Inferior parietal cortex (tissue), 1 donor: ENCODE measurements at regions not wholly inside any gene's neighbourhood (a gene's known extent, or its start where the extent isn't known, plus 50 kb on each side); places are given as distances from the start of the nearest gene placed in this dataset.
"Not testable (repeated sequence)": the region's sequence is repeated elsewhere in the genome, so short reads cannot be mapped to it uniquely, and the experiment has no call there.

ENCODE experiments used
- DNase-seq: peaks from one replicate; pipeline ENCODE4 v3.0.0-alpha.2; 2016; ENCODE audit errors: extremely low spot score

DNA sequence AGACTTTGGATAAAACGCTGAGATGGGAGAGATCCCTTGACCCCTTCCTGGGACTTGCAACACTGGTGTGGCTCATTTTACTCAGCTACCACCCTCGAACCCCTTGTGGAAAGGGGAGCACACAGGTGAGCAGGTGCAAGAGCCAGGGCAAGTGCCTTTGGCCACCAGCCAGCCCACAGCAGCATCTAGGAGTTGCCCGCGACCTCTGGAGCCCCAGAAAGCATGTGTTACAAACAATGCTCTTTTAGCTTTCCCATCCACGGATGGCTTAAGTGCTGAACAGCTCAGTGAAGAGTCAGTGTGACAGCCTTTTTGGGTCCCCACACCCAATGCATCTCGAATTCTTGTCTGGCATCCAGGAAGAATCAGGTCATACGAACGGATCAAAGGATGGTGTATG is 197.8 kb downstream of the MEMO1 start:
- DNase-seq, result no peak

DNA sequence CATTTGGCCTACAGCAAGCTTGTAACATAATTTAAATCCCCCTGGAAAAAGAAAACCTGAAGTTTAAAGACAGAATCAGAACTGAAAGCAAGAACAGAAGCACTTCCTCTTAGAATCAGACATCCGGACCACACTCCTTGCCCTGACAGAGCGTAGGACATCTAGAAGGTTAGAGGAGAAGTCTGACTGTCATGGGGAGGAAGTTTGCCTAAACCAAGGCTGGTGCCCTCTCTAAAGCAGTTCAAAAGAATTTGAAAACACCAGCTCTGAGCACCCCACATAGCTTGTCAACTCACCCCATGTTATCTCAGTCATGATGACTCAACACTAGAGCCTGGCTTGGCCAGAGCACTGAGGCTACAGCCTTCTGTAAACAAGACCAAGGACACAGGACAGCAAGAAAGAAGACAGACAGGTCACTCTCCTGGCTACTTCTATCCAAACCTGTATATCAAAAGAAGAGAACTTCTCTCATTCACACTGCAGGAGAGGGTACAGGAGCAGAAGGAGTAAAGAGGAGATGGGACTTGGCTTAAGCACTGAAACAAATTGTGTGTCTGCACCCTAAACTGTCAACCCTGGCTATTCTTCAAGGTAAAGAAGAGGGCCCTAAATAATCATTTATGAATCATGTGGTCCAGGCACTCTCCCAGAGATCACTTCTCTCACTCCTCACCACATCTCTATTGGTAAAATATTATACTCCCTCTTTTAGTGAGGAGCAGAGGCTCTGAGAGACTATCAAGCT is 198.6 kb downstream of the MEMO1 start:
- DNase-seq, result peak; percentile 15

DNA sequence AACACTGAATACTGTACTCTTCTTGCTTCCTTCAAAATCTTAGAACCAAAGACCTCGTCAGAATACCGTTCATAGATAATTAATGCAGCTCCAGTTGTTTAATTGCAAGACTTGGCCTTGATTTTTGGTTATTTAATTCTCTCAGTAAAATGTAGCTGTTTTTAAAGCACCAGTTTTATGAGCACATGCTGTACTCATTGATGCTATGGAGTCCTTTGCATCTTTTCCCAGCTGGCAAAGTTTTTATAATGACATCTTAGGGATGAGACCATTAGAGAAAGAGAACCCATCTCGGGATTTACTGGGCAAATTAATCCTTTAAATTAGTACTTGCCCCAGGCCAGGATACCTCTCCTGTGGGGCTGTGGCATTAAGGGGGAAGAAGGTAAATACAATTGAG is 199.3 kb downstream of the MEMO1 start:
- no peak for DNase-seq

DNA sequence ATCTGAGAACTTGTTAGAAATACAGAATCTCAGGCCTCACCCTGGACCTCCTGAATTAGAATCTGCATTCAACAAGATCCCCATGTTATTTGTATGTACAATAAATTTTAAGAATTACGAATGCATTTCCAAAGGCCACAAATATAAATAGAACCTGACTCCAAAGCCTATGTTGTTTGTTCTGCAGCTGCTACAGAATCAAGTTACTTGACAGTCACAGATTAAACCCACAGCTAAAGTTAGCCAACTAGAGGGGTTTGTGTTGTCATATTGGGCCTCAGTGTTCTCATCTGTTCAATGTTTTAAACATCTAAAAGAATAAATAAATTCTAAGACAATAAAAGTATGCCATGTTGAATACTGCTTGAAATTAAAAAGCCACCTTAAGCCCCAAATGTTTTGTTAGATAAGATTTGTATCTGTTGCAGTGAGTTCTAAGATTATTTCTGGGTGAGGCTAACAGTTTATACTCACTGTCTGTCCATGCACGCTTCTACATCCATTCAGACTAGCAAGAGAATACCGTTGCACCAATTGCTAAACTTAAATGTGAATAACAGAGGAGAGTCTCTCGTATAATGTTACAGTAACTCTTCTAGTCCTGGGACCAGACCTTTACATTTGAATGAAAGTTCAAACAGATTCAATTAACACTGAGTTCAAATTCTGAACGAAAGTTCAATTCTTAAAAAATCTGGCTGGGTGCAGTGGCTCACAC is 200.4 kb downstream of the MEMO1 start:
- DNase-seq, result no peak

DNA sequence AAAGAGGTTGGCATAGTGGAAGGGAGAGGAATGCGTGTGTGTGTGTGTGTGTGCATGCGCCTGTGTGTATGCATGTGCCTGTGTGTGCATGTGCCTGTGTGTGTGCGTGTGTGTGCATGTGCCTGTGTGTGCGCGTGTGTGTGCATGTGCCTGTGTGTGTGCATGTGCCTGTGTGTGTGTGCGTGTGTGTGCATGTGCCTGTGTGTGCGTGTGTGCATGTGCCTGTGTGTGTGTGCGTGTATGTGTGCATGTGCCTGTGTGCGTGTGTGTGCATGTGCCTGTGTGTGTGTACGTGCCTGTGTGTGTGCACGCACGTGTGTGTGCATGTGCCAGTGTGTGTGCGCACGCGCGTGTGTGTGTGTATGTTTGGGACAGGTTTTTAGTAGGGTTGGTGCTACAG is 205.1 kb downstream of the MEMO1 start:
- no peak for DNase-seq

DNA sequence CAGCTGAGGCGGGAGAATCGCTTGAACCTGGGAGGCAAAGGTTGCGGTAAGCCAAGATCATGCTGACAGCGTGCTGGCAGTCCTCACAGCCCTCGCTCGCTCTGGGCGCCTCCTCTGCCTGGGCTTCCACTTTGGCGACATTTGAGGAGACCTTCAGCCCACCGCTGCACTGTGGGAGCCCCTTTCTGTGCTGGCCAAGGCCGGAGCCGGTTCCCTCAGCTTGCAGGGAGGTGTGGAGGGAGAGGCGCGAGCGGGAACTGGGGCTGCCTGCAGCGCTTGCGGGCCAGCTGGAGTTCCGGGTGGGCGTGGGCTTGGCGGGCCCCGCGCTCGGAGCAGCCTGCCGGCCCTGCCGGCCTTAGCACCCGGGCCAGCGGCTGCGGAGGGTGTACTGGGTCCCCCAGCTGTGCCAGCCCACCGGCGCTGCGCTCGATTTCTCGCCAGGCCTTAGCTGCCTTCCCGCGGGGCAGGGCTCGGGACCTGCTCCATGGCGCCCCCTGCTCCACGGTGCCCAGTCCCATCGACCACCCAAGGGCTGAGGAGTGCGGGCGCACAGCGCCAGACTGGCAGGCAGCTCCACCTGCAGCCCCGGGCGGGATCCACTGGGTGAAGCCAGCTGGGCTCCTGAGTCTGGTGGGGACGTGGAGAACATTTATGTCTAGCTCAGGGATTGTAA is 207.2 kb downstream of the MEMO1 start:
- not testable (repeated sequence) for DNase-seq

DNA sequence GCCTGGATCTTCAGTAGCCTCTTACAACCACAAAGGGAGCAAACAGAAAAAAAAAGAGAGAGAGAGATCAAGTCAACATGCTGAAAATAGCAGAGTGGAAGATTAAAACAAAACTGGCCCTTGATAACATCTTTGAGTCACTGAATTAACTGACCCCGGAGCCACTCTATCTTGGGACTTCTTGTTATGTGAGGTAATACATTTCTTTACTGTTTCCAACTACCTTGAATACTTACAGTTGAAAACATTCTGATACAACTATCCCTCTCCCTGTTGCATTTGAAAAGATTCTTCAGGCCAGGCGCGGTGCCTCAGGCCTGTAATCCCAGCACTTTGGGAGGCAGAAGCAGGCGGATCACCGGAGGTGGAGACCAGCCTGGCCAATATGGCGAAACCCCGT is 208.1 kb downstream of the MEMO1 start:
- no peak for DNase-seq

DNA sequence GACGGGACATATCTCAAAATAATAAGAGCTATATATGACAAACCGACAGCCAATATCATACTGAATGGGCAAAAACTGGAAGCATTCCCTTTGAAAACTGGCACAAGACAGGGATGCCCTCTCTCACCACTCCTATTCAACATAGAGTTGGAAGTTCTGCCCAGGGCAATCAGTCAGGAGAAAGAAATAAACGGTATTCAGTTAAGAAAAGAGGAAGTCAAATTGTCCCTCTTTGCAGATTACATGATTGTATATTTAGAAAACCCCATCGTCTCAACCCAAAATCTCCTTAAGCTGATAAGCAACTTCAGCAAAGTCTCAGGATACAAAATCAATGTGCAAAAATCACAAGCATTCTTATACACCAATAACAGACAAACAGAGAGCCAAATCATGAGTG is 211.5 kb downstream of the MEMO1 start:
- not testable (repeated sequence) for DNase-seq

DNA sequence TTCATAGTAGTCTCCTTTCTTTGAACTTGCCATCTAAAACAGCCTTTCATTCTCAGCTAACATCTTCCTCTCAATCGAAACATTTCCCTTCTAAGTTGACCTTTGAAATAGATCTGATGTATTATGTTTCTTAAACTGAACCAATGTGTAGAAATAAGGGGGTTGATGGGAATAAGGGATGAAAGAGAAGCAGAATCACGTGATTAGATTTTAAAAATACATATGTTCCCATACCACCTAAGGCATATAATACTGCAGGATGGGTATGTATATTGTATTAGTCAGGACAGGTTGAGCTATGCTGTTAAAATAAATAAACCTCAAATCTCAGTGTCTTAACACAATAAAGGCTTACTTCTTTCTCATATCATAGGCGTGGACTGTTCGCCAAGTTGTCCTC is 207.5 kb upstream of the SRD5A2 start:
- no peak for DNase-seq

DNA sequence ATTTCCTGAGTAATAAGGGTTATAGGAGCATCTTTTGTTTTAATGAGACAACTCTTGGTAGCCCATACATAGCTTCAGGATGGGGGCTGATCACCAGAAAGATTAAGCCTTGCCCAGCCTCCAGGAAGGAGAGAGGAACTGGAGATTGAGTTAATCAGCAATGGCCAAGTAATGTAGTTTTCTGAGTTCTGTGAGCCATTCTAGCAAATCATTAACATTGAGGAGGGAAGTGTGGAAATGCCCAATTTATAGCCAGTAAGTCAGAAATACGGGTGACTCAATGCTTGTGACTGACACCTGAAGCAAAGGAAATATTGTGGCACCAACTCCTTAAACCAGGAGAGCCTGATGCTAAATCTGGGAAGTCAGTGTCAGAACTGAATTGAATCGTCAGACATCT is 205.1 kb upstream of the SRD5A2 start:
- no peak for DNase-seq

DNA sequence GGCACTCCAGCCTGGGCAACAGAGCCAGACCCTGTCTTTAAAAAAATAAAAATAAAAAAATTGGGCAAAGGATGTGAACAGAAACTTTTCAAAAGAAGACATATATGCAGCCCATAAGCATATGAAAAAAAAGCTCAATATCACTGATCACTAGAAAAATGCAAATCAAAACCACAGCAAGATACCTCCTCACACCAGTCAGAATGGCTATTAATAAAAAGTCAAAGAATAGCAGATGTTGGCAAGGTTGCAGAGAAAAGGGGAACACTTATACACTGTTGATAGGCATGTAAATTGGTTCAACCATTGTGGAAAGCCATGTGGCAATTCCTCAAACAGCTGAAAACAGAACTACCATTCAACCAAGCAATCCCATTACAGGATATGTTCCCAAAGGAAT is 204.1 kb upstream of the SRD5A2 start:
- no peak for DNase-seq

DNA sequence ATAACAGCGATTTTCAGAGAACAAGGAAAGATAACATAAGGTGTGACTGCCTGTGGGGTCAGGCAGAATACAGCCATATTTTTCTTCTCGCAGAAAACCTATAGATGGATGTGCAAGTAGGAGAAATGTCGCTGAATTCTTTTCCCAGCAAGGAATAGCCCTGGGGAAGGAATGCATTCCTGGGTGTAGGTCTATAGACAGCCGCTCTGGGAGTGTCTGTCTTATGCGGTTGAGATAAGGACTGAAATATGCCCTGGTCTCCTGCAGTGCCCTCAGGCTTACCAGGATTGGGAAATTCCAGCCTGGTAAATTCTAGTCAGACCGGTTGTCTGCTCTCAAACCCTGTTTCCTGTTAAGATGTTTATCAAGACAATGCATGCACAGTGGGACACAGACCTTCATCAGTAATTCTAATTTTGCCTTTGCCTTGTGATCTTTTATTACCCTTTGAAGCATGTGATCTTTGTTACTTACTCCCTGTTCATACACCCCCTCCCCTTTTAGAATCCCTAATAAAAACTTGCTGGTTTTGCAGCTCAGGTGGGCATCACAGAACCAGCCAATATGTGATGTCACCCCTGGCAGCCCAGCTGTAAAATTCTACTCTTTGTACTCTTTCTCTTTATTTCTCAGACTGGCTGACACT is 202.8 kb upstream of the SRD5A2 start:
- DNase-seq, result not testable (repeated sequence)

DNA sequence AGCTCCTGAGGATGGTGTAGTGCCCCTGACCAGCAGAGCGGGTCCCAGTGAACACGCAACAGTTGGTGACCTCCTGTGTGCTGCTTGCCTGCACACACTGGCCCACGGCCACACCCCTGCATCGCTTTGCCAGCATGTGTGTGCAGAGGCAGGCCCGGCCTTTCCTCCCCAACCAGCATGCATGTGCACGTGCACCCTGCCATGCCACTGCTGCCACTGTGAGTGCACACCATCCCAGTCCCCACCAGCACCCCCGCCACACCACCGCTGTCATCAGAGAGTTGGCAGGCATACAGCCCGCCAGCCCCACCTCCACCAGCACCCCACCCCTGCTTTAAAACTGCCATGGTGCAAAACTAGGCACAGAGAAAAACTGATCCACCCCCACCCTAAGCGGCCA is 197.4 kb upstream of the SRD5A2 start:
- DNase-seq, result no peak

DNA sequence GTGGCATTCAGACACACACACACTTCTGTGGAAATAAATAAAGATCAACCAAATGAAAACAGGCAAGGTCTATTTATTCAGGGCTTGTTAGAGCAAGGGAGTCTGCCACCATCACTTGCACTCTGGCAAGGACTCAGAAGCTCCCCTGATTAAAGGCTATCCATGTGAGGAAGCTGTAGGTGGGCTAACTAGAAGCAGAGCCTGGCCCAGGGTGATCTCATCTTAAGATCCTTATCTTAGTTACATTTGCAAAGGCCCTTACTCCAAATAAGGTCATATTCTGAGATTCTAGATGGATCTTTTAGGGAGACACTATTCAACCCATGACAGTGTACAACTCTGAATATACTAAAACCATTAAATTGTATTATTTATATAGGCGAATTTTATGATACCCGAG is 190.0 kb upstream of the SRD5A2 start:
- no peak for DNase-seq

DNA sequence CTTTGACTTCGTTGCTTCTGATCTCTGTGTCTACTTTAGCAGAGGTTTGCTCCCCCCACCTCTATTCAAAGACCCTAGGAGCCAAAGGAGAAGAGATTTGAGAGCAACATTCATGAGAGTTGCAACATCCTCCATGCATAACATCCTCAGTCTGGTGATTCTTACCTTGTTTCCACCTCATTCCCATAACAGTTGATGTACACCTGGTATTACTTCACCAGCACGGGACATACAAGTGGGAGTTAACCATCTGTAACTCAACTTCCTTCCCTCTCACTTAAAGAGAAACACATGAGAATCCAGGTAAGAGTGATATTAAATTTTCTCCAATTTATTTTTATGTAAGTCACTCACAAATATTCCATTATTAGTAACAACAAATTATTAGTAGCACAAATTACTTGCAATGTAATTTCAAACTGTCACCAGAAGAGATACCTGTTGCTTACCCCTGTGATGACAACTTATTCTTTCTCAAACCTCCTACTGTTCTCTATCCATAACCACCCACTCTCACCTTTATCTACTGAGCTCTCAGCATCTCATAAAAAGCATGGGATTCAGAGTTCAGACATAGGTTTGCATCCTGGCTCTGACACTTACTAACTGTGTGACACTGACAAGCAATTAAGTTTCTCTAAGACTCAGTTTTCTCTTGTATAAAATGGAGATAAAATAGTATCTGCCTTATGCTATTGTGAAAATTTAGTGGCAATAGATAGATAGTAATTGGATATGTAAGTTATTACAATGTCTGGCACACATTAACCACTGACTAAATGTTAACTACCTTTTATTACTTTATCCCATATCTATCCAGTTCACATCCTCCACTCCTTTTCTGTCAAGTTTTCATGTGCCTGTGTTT is 184.6 kb upstream of the SRD5A2 start:
- DNase-seq, result no peak

DNA sequence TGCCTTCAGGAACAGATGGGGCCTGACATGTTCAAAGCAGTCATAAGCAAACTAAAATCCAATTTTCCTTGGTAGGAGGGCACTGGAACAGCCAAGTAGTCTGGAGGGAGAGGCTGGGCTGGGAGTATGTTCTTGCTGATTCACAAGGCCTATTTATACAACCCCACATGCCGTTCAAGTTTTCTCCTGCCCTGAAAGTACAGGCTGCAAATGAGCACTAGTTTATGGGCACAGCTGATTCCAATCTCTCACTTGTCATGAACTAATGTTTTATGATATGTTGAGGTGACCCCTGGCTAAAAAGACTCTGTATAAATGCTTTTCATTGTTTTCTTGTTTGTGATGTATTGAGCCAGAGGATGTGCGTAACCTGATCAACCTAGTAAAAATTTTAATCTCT is 183.4 kb upstream of the SRD5A2 start:
- no peak for DNase-seq

DNA sequence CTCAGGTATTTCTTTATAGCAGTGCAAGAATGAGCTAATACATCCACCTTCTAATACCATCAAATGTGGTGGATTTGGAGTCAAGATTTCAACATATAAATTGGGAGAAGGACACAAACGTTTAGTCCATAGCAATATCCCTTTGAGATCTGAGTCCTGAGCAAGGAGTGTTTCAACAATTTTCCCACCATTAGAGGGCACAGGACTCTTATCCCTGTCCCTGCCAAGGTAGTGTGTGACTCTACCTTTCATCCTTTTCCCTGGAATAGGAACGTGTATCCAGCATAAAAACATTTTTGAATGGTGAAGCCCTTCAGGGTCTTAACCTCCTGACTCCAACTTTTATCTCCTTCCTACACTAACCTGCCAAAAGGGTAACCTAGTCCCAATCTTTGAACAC is 181.3 kb upstream of the SRD5A2 start:
- DNase-seq, result no peak

DNA sequence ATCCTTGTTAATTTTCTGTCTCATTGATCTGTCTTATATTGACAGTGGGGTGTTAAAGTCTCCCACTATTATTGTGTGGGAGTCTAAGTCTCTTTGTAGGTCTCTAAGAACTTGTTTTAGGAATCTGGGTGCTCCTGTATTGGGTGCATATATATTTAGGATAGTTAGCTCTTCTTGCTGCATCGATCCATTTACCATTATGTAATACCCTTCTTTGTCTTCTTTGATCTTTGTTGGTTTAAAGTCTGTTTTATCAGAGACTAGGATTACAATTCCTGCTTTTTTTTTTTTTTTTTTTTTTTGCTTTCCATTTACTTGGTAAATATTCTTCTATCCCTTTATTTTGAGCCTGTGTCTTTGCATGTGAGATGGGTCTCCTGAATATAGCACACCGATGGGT is 176.6 kb upstream of the SRD5A2 start:
- not testable (repeated sequence) for DNase-seq

DNA sequence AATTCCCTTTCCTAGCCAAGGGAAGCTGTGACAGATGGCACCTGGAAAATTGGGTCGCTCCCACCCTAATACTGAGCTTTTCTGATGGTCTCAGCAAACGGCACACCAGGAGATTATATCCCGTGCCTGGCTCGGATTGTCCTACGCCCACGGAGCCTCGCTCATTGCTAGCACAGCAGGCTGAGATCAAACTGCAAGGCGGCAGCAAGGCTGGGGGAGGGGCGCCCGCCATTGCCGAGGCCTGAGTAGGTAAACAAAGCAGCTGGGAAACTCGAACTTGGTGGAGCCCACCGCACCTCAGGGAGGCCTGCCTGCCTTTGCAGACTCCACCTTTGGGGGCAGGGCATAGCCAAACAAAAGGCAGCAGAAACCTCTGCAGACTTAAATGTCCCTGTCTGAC is 168.0 kb upstream of the SRD5A2 start:
- not testable (repeated sequence) for DNase-seq

DNA sequence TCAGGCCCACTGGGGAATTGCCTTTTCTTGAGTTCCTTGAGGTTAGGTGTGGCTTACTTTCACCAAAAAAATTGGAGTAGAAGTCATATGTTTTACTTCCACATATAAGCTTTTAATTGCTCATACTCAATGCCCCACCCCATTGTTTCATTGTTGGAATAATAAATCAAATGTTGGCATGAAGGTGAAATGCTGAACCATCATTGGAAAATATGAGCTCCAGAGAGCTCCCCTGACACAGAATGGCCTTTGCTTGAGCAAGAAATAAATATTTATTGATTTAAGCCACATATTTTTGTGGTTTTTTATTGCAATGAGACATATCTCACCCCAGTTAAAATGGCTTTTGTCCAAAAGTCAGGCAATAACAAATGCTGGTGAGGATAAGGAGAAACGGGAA is 167.3 kb upstream of the SRD5A2 start:
- DNase-seq, result no peak

DNA sequence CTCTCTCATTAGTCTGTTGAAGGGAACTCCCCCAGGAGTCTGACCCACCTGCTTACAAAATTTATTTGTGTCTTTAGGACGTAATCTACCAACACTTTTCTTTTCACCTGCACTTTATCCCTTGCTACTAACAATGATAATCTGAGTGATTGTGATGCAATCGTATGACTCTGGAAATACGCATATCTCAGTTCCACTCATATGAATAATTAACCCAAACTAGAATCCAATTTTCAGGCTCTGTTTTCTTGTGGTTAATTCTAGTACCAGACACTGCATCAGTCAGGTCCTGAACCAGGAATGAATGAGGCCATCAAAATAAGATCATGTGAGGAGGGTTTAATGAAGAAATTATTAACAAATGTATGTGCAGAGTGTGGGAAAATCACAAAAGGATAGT is 158.4 kb upstream of the SRD5A2 start:
- no peak for DNase-seq
